ENCODE measurements at regions not wholly inside any gene's neighbourhood (a gene's known extent, or its start where the extent isn't known, plus 50 kb on each side); places are given as distances from the start of the nearest gene placed in this dataset.

- Histone ChIP-seq H3K36me3 (ENCODE audit: control insufficient read depth, insufficient read depth, low read length) (no peaks in the 10 kb centered on the region), H3K27ac (ENCODE audit: extremely low read depth, low read depth, low read length) (no peak overlapping the region), H3K9ac (ENCODE audit: insufficient read depth in 1 of 2, low read depth in 2 of 2, low read length in 2 of 2) (no peak overlapping the region), H3K4me2 (ENCODE audit: insufficient read depth, low read length) (no peak overlapping the region), H3K4me3 (no peak overlapping the region), H3K4me1 (replicated peaks in 1 of 2; ENCODE audit: control insufficient read depth in 2 of 2, insufficient read depth in 2 of 2, low read length in 2 of 2) (peaks cover 0 to 5% of the 10 kb centered on the region in 2 experiments; a peak in 2 of 5 replicates), H3K79me2 (ENCODE audit: control insufficient read depth, insufficient read depth, low read length) (no peaks in the 10 kb centered on the region), H3K9me1 (ENCODE audit: control insufficient read depth, insufficient read depth, low read length) (no peaks in the 10 kb centered on the region), H3K27me3 (ENCODE audit: control insufficient read depth in 2 of 2, insufficient read depth in 2 of 2, low read length in 2 of 2) (no peaks in the 10 kb centered on the region), H2AFZ (ENCODE audit: low read depth, low read length) (no peak overlapping the region), H3K9me3 (replicated peaks; ENCODE audit: control insufficient read depth, insufficient read depth, low read depth, low read length) (no peaks in the 10 kb centered on the region), H4K20me1 (replicated peaks; ENCODE audit: control insufficient read depth, insufficient read depth, low read length) (no peaks in the 10 kb centered on the region)
- DNase-seq (ENCODE audit: extremely low read depth in 1 of 4, low spot score in 3 of 4) (no peak), ATAC-seq (no peak), FAIRE-seq (no peak)
- ChIA-PET POLR2A (no interaction called here), CTCF (ENCODE audit: low intra/inter-chr PET ratio) (interaction anchor here (0.6 kb wide), 1 partner anchor 366 kb away, joined by 6 read pairs; no protein-coding TSS in a partner anchor)
- intact Hi-C loops (cut with micrococcal nuclease): no loop called here
- WGBS (ENCODE audit: insufficient coverage, low coverage, missing lambda C conversion rate): 12% methylated on average over 3 of the region's 3 CpGs
- no TSS peak for BruUV-seq (replicated peaks)
- in situ Hi-C loops (cut with MboI): no loop called here
- no peak for TF ChIP-seq NR3C1 (CRISPR knock-in tag; IDR thresholded peaks at IDR 0.05)
- no peak for TF ChIP-seq HMBOX1 (IDR thresholded peaks at IDR 0.05)
- TF ChIP-seq TARDBP (IDR thresholded peaks at IDR 0.05): no peak
- TF ChIP-seq E2F4 (CRISPR knock-in tag; IDR thresholded peaks at IDR 0.05; ENCODE audit: low read depth): no peak
- TF ChIP-seq POLR3A (IDR thresholded peaks at IDR 0.05; ENCODE audit: borderline replicate concordance, extremely low read depth, insufficient read depth, insufficient read length): no peak
- no peak for TF ChIP-seq POU5F1 (IDR thresholded peaks at IDR 0.05; ENCODE audit: borderline replicate concordance, low read depth, low read length, partially characterized antibody)
- no peak for TF ChIP-seq ZNF217 (CRISPR knock-in tag; IDR thresholded peaks at IDR 0.05)
- TF ChIP-seq HBP1 (CRISPR knock-in tag; IDR thresholded peaks at IDR 0.05): no peak
- no peak for TF ChIP-seq ETV5 (CRISPR knock-in tag; IDR thresholded peaks at IDR 0.05; ENCODE audit: low read depth)
- no peak for TF ChIP-seq BHLHE40 (IDR thresholded peaks at IDR 0.05; ENCODE audit: low read length)
- TF ChIP-seq BRD4 (IDR thresholded peaks at IDR 0.05): no peak
- TF ChIP-seq TRIM24 (IDR thresholded peaks at IDR 0.05): no peak
- TF ChIP-seq SLC30A9 (CRISPR knock-in tag; IDR thresholded peaks at IDR 0.05): no peak
- TF ChIP-seq RBFOX2 (IDR thresholded peaks at IDR 0.05; ENCODE audit: low read depth, low read length): no peak
- TF ChIP-seq ELK1 (CRISPR knock-in tag; IDR thresholded peaks at IDR 0.05): no peak
- no peak for TF ChIP-seq SRF (CRISPR knock-in tag; IDR thresholded peaks at IDR 0.05)
These were observed 233.7 kb downstream of the CALCRL start for GRCh38 chr2:187214306-187214705.

All from K562 (cell line).